K562 (cell line): ENCODE measurements at regions not wholly inside any gene's neighbourhood (a gene's known extent, or its start where the extent isn't known, plus 50 kb on each side); places are given as distances from the start of the nearest gene placed in this dataset.

Experiments
- CREB1 ChIP-seq, 2 experiments: sonication (generic) in 1 of 2; formaldehyde crosslinking in 1 of 2; IDR thresholded peaks; 2 replicates each; pipeline versions ENCODE4 v1.6.1 to v1.8.0; 2012 to 2022; ENCODE audit warnings: inconsistent platforms in 1 of 2, mild to moderate bottlenecking in 1 of 2, missing genetic modification reagents in 1 of 2, moderate library complexity in 1 of 2
- CTCF ChIP-seq, 3 experiments: IDR thresholded peaks in 2 of 3; conservative IDR thresholded peaks in 1 of 3; 2 replicates each; pipeline ENCODE4 v1.5.1; 2011 to 2012; ENCODE audit warnings: low read length in 3 of 3, mild to moderate bottlenecking in 3 of 3, control low read depth in 2 of 3, improper control_type of control experiment in 1 of 3, inconsistent platforms in 1 of 3, low read depth in 1 of 3, mixed read lengths in 1 of 3, moderate library complexity in 1 of 3; ENCODE audit not compliant: insufficient read depth in 2 of 3
- GATAD2B ChIP-seq: fragments of 450-650 bp; IDR thresholded peaks from 2 replicates; pipeline ENCODE4 v1.6.1; 2017; ENCODE audit warnings: mild to moderate bottlenecking, borderline replicate concordance
- JUND ChIP-seq, 2 experiments: IDR thresholded peaks; 2 replicates in 1 of 2; 3 replicates in 1 of 2; pipeline ENCODE4 v1.6.1; 2011; ENCODE audit warnings: borderline replicate concordance in 2 of 2, low read depth in 2 of 2, low read length in 2 of 2, improper control_type of control experiment in 1 of 2, missing biosample characterization in 1 of 2, missing genetic modification characterization in 1 of 2, missing genetic modification reagents in 1 of 2
- SRF ChIP-seq, 2 experiments: fragments of 250-450, 450-650 bp in 1 of 2; sonication (Bioruptor Pico) in 1 of 2; sonication (generic) in 1 of 2; formaldehyde crosslinking; IDR thresholded peaks; 2 replicates each; pipeline versions ENCODE4 v1.5.0 to v1.5.1; 2020 to 2022; ENCODE audit warnings: mild to moderate bottlenecking in 1 of 2, missing genetic modification reagents in 1 of 2
- THAP7 ChIP-seq: fragments of 250-450 bp; sonication (Bioruptor Pico); IDR thresholded peaks from 2 replicates; pipeline ENCODE4 v1.5.0; 2021
- ZNF282 ChIP-seq: sonication (generic); formaldehyde crosslinking; IDR thresholded peaks from 2 replicates; pipeline ENCODE4 v1.8.1; 2023; ENCODE audit warnings: missing genetic modification reagents

- TF ChIP-seq CTCF (IDR thresholded peaks at IDR 0.05 in 2 of 3, conservative IDR thresholded peaks at IDR 0.05 in 1 of 3; ENCODE audit: insufficient read depth in 2 of 3, low read depth in 1 of 3, low read length in 3 of 3): no peak
- no peak for TF ChIP-seq SRF (CRISPR knock-in tag; IDR thresholded peaks at IDR 0.05)
- TF ChIP-seq GATAD2B: no peak
- no peak for TF ChIP-seq THAP7 (CRISPR knock-in tag)
- TF ChIP-seq CREB1 (IDR thresholded peaks at IDR 0.05): no peak
- TF ChIP-seq CREB1 (CRISPR knock-in tag; IDR thresholded peaks at IDR 0.05): no peak
- TF ChIP-seq JUND (IDR thresholded peaks at IDR 0.05; ENCODE audit: borderline replicate concordance, low read depth, low read length): no peak
- TF ChIP-seq JUND (tag; IDR thresholded peaks at IDR 0.05; ENCODE audit: borderline replicate concordance, low read depth, low read length): no peak
- TF ChIP-seq ZNF282 (CRISPR knock-in tag): no peak
Observed at GRCh38 chr10:57972783-57973182, 294.9 kb downstream of the IPMK start.
